NB4 (cell line): ENCODE measurements at regions not wholly inside any gene's neighbourhood (a gene's known extent, or its start where the extent isn't known, plus 50 kb on each side); places are given as distances from the start of the nearest gene placed in this dataset.

Source experiments
- DNase-seq: peaks from one replicate; pipeline ENCODE4 v3.0.0; 2010; ENCODE audit warnings: low read depth
- H3K4me3 ChIP-seq: one replicate; pipeline ENCODE4 v1.5.1; 2011; ENCODE audit warnings: mild to moderate bottlenecking, low read depth, low read length, moderate library complexity
- MYC ChIP-seq: IDR thresholded peaks from 2 replicates; pipeline ENCODE4 v1.6.1; 2011; ENCODE audit warnings: low read depth, low read length
- POLR2A ChIP-seq: IDR thresholded peaks from 2 replicates; pipeline ENCODE4 v1.6.1; 2011; ENCODE audit warnings: mild to moderate bottlenecking; ENCODE audit not compliant: insufficient read length; ENCODE audit errors: extremely low read depth
- TF ChIP-seq, protein P1 (sequence below): IDR thresholded peaks from one replicate; pipeline ENCODE4 v1.5.1; 2012; ENCODE audit warnings: low read depth, low read length
- TF ChIP-seq, protein P2 (sequence below): IDR thresholded peaks from 2 replicates; pipeline ENCODE4 v1.6.1; 2011; ENCODE audit warnings: low read depth, low read length

DNA sequence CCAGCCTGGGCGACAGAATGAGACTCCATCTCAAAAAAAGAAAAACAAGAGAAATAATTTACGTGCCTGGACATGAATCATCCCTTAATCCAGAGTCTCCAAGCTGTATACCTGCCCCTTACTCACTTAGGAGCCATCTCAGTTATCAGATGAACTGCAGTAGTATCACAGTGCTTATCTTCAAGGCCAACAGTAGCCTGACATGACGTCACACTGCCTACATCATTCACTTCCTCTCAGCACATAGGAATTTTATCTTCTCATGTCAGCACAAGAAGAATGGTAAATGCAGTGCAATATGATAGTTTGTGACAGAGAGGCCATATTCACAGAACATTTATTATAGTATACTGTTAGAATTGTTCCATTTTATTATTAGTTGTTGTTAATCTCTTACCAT is 216.6 kb downstream of the SS18 start:
- TF ChIP-seq POLR2A (no peak), MYC (no peak)
- TF ChIP-seq, protein P1, sequence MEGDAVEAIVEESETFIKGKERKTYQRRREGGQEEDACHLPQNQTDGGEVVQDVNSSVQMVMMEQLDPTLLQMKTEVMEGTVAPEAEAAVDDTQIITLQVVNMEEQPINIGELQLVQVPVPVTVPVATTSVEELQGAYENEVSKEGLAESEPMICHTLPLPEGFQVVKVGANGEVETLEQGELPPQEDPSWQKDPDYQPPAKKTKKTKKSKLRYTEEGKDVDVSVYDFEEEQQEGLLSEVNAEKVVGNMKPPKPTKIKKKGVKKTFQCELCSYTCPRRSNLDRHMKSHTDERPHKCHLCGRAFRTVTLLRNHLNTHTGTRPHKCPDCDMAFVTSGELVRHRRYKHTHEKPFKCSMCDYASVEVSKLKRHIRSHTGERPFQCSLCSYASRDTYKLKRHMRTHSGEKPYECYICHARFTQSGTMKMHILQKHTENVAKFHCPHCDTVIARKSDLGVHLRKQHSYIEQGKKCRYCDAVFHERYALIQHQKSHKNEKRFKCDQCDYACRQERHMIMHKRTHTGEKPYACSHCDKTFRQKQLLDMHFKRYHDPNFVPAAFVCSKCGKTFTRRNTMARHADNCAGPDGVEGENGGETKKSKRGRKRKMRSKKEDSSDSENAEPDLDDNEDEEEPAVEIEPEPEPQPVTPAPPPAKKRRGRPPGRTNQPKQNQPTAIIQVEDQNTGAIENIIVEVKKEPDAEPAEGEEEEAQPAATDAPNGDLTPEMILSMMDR: no peak
- TF ChIP-seq, protein P2, sequence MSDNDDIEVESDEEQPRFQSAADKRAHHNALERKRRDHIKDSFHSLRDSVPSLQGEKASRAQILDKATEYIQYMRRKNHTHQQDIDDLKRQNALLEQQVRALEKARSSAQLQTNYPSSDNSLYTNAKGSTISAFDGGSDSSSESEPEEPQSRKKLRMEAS: no peak
- DNase-seq: no peak
- no peak overlapping the region for H3K4me3 ChIP-seq

DNA sequence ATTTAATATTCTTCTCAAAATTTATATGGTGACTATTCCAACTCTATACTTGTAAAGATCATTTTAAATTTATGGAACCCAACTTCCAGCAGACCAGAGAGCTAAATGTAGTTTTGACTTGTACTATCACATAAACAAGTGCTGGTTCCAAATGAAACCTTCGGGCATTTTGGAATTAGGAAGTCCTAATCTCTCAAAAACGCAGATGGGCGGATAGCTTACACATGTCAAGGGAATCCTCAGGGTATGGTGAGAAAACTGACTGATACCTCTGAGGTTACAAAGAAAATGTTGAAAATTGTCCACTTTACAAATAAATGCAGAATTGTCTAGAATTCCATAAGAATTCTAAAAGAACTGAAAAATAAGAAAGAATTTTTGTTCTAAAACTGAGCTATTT is 224.1 kb downstream of the SS18 start:
- no peak for DNase-seq
- H3K4me3 ChIP-seq: no peak overlapping the region
- TF ChIP-seq, protein P2: no peak
- TF ChIP-seq POLR2A (no peak), MYC (no peak)
- TF ChIP-seq, protein P1: no peak

DNA sequence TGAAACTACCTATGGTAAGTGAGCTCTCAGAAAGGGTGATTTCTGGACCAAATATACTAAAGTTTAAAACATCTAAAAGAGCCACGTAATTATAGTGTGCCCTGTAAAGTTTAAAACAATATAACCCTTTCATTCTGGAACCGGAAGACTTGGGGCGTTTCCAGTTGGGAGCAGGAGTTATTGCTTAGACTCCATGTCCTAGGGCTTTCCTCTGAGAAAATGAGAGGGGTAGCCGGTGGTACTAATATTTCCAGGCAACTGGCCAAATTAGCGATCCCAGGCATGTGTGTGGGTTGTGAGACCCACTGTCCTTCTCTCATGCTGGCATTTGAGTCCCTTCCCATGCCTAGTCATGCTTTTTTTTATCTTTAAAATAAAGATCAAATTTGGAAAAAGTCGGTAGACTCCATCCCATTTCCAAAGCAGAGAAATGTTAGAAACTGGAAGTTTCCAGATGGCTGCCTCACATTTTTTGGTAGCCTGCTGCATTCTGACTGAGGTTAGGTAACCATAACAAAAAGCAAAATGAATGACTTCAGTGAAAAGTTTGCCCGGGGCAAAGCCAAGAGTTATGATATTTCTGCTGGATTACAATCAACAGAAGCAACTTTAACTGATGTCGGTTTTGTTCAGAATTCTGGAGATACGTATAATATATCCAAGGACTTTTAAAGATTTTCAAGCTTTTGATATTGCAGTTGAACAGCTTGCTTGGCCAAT is 227.4 kb downstream of the SS18 start:
- TF ChIP-seq POLR2A (no peak), MYC (no peak)
- TF ChIP-seq, protein P2: no peak
- TF ChIP-seq, protein P1: no peak
- H3K4me3 ChIP-seq: no peak overlapping the region
- DNase-seq: no peak

DNA sequence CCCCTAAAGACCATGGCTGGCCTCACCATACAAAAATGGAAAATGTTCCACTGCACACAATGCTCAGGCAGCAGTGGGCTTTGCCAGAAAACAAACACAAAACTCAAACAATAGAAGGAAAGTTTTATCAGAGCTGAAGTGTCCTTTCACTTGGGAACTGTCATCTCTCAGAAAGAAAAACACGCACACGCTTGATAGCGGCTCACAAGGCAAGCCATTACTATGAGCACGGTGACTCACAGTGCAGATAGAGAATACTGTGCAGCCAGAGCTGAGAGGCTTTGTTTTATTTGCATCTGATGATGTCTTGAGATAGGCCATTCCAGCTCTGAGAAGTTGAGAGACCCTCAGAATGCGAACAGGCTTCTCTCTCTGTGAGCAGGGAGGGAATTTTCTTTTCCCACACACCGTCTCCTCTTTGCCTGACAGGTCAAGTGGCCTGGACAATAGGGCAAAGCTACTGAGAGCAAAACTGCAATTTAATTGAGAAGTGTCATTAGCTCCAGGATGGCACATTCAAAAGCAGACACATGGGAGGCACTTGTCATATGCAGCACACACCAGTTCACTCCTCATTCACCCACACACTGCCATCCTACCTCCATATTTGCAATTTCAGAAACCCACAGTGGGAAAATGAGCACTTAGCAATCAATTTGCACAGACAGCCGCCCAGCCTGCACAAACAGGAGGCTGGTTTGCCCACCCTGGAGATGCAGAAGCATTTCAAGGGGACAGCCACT is 236.6 kb downstream of the SS18 start:
- no peak for DNase-seq
- H3K4me3 ChIP-seq: no peak overlapping the region
- TF ChIP-seq POLR2A: no peak
- TF ChIP-seq, protein P1: no peak
- TF ChIP-seq, protein P2: no peak
- TF ChIP-seq MYC: no peak

DNA sequence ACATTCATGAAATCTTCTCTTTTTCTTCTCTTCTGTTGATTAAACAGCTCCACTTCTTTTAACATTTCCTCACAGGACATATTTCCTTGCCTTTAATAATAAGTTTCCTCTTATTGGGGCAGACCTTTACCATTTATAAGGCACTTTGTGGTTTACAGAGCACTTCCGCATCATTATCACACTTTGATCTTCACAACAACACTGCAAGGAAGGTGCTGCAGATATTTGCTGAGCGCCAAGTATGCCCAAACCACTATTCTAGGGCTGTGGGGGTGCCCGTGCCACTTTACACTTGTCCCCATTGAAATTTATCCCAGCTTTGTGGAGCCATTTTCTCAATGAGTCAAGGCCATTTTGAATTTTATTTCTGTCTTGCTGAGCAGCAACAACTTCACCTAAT is 246.6 kb downstream of the SS18 start:
- H3K4me3 ChIP-seq: no peak overlapping the region

More for the DNA sequence above, 246.6 kb downstream of the SS18 start:
- peak; percentile 2 for DNase-seq
- TF ChIP-seq POLR2A (no peak), MYC (no peak)
- TF ChIP-seq, protein P1: no peak
- TF ChIP-seq, protein P2: no peak
